ENCODE measurements at regions not wholly inside any gene's neighbourhood (a gene's known extent, or its start where the extent isn't known, plus 50 kb on each side); places are given as distances from the start of the nearest gene placed in this dataset.

DNA sequence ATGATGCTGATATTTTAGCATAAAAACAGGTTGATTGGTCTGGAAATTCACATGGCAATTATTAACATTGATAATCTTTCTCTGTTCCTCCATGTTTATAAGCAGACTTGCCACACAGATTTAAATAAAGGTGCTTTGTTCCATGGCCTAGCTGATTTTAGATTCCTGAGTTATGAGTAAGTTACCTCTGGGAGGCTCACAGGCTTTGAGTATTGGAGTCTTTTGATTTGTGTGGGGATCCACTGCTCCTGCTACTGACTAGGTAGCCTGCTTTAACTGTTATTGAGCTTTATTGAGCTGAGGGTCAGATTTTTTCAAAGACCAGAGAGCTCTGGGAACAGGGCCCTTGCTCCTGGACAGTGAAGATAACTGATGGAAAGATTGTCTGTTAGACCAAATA, 166.1 kb downstream of the ANKRD30B start:
- H3K4me3 ChIP-seq (ENCODE audit: severe bottlenecking) = no peak overlapping the region
- H3K4me1 ChIP-seq (ENCODE audit: insufficient read depth, poor library complexity, severe bottlenecking) = no peaks in the 10 kb centered on the region
- H3K36me3 ChIP-seq (ENCODE audit: low read depth) = no peaks in the 10 kb centered on the region
- no peak overlapping the region for H3K27ac ChIP-seq (ENCODE audit: poor library complexity, severe bottlenecking)
- no peaks in the 10 kb centered on the region for H3K9me3 ChIP-seq (ENCODE audit: severe bottlenecking)
- ATAC-seq (ENCODE audit: low read depth) (peak; percentile 52; the same call in 1 of the 3 replicates), DNase-seq (ENCODE audit: low spot score) (no peak)
- TF ChIP-seq, protein P1, sequence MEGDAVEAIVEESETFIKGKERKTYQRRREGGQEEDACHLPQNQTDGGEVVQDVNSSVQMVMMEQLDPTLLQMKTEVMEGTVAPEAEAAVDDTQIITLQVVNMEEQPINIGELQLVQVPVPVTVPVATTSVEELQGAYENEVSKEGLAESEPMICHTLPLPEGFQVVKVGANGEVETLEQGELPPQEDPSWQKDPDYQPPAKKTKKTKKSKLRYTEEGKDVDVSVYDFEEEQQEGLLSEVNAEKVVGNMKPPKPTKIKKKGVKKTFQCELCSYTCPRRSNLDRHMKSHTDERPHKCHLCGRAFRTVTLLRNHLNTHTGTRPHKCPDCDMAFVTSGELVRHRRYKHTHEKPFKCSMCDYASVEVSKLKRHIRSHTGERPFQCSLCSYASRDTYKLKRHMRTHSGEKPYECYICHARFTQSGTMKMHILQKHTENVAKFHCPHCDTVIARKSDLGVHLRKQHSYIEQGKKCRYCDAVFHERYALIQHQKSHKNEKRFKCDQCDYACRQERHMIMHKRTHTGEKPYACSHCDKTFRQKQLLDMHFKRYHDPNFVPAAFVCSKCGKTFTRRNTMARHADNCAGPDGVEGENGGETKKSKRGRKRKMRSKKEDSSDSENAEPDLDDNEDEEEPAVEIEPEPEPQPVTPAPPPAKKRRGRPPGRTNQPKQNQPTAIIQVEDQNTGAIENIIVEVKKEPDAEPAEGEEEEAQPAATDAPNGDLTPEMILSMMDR (IDR thresholded peaks at IDR 0.05; ENCODE audit: poor library complexity, severe bottlenecking) = no peak
- no peaks in the 10 kb centered on the region for H3K27me3 ChIP-seq (ENCODE audit: insufficient read depth, poor library complexity, severe bottlenecking)

DNA sequence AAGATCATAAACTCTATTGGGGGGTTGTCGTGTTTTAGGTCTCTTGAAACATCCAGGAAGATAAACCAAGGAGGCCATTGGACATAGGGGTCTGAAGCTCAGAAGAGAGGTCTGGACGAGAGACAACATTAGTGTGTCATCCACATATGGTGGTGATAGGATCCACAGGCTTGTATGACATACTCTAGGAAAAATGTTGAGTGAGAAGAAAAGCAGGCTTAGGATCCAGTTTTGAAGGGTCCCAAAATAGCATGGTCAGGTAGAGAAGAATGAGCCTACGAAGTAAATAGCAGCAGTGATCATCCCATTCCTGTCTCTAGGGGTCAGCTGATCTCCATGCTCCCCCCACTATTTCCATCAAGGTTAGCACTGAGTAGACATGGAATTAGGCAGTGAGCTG, 166.8 kb downstream of the ANKRD30B start:
- ATAC-seq (ENCODE audit: low read depth) = no peak
- Histone ChIP-seq H3K27me3 (ENCODE audit: insufficient read depth, poor library complexity, severe bottlenecking) (no peaks in the 10 kb centered on the region), H3K27ac (ENCODE audit: poor library complexity, severe bottlenecking) (no peak overlapping the region), H3K36me3 (ENCODE audit: low read depth) (no peaks in the 10 kb centered on the region), H3K4me1 (ENCODE audit: insufficient read depth, poor library complexity, severe bottlenecking) (no peaks in the 10 kb centered on the region), H3K9me3 (ENCODE audit: severe bottlenecking) (no peaks in the 10 kb centered on the region), H3K4me3 (ENCODE audit: severe bottlenecking) (no peak overlapping the region)
- TF ChIP-seq, protein P1 (IDR thresholded peaks at IDR 0.05; ENCODE audit: poor library complexity, severe bottlenecking) = no peak
- DNase-seq (ENCODE audit: low spot score) = no peak

DNA sequence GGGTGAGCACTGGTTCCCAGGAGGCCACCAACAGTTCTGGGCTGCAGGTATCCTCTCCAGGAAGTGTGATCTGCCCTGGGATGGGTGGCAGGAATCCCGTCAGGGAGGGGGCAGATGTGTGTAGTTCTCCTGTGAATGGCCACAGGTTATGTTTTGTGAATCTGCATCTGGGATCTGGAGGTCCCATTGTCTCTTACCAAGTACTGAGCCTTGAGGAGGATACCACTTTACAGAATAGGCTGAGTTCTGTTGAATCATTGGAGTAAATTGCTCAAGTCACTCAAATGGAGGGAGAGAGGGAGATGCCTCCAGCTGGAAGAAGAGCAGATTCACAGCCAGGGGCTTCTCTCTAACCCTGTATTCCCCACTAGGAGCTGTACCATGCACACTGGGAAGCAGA, 168.2 kb downstream of the ANKRD30B start:
- Histone ChIP-seq H3K9me3 (ENCODE audit: severe bottlenecking) (no peaks in the 10 kb centered on the region), H3K27ac (ENCODE audit: poor library complexity, severe bottlenecking) (no peak overlapping the region), H3K27me3 (ENCODE audit: insufficient read depth, poor library complexity, severe bottlenecking) (no peaks in the 10 kb centered on the region), H3K36me3 (ENCODE audit: low read depth) (no peaks in the 10 kb centered on the region), H3K4me3 (ENCODE audit: severe bottlenecking) (no peak overlapping the region), H3K4me1 (ENCODE audit: insufficient read depth, poor library complexity, severe bottlenecking) (no peaks in the 10 kb centered on the region)
- TF ChIP-seq, protein P1 (IDR thresholded peaks at IDR 0.05; ENCODE audit: poor library complexity, severe bottlenecking) = no peak
- no peak for DNase-seq (ENCODE audit: low spot score)
- ATAC-seq (ENCODE audit: low read depth) = no peak

DNA sequence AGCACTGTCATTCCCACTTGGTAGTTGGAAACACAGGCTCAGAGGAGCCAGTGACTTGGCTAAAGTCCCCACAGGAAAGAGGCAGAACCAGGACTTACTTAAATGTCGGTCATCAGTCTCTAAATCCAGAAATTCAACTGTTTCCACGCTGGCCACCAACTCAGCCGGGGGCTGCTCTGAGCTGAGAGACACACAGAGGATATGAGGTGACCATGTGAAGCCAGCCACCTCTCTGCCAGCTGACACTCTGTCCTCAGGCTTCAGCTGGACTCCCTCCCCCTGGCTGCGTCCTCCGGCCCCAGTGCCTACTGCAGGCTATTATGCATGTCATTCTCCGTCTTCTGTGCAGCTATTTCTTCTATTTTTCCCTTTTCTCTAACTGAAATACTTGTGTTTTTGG, 168.9 kb downstream of the ANKRD30B start:
- no peaks in the 10 kb centered on the region for H3K9me3 ChIP-seq (ENCODE audit: severe bottlenecking)
- no peaks in the 10 kb centered on the region for H3K27me3 ChIP-seq (ENCODE audit: insufficient read depth, poor library complexity, severe bottlenecking)
- no peaks in the 10 kb centered on the region for H3K4me1 ChIP-seq (ENCODE audit: insufficient read depth, poor library complexity, severe bottlenecking)
- DNase-seq (ENCODE audit: low spot score) = no peak
- TF ChIP-seq, protein P1 (IDR thresholded peaks at IDR 0.05; ENCODE audit: poor library complexity, severe bottlenecking) = no peak
- no peaks in the 10 kb centered on the region for H3K36me3 ChIP-seq (ENCODE audit: low read depth)
- ATAC-seq (ENCODE audit: low read depth) = no peak
- no peak overlapping the region for H3K4me3 ChIP-seq (ENCODE audit: severe bottlenecking)
- H3K27ac ChIP-seq (ENCODE audit: poor library complexity, severe bottlenecking) = no peak overlapping the region

DNA sequence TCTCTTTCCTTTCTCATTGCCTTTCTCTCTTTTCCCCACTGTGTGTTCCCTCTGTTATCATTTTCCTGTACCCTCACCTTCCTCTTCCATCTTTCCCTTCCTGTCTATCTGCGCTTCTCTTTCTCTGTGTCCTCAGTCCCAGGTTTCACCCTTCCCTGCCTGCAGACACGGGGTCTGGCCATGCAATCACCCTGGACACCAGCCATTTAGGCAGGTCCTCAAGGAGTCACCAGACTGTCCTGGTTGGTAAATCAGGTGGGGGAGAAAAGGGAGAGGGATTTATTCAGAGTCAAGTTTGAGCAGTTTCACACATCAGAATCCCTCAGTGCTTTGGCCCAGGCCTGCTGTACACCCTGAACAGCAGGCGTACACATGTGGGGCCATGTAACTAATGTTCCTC, 169.3 kb downstream of the ANKRD30B start:
- H3K27ac ChIP-seq (ENCODE audit: poor library complexity, severe bottlenecking) = no peak overlapping the region
- ATAC-seq (ENCODE audit: low read depth) (no peak), DNase-seq (ENCODE audit: low spot score) (no peak)
- TF ChIP-seq, protein P1 (IDR thresholded peaks at IDR 0.05; ENCODE audit: poor library complexity, severe bottlenecking) = no peak
- H3K4me1 ChIP-seq (ENCODE audit: insufficient read depth, poor library complexity, severe bottlenecking) = no peaks in the 10 kb centered on the region
- H3K4me3 ChIP-seq (ENCODE audit: severe bottlenecking) = no peak overlapping the region
- no peaks in the 10 kb centered on the region for H3K27me3 ChIP-seq (ENCODE audit: insufficient read depth, poor library complexity, severe bottlenecking)
- no peaks in the 10 kb centered on the region for H3K9me3 ChIP-seq (ENCODE audit: severe bottlenecking)
- H3K36me3 ChIP-seq (ENCODE audit: low read depth) = no peaks in the 10 kb centered on the region

Data from RWPE2 (cell line).